GM18868 (cell line): ENCODE measurements at regions not wholly inside any gene's neighbourhood (a gene's known extent, or its start where the extent isn't known, plus 50 kb on each side); places are given as distances from the start of the nearest gene placed in this dataset.

ENCODE experiments used
- ATAC-seq: cut with Tn5 transposase; IDR thresholded peaks from one replicate; pipeline ENCODE4 v1.9.1; 2021; ENCODE audit warnings: mild to moderate bottlenecking, moderate library complexity; ENCODE audit not compliant: unreplicated experiment

GRCh38 chr11:111148953-111149352 lies 96.6 kb upstream of the POU2AF2 start:
- no peak for ATAC-seq

DNA sequence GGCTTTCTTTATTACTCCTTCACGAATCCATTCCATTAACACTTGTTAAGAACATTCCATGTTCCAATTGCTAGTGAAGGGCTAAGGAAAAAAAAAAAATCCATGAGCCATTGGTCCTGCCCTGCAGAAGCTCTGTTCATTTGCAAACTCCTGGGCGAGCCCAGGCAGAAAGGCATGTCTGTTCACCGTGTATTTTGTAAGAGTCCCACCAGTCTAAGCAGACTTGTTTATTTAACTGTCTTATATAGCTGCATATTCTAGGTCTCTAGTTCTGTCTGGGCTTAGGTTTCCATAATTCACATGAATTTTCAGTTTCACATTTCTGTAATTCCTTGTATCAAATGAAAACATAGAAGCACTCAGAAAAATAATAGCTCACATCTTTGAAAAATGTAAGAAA lies 97.4 kb upstream of the POU2AF2 start:
- no peak for ATAC-seq

DNA sequence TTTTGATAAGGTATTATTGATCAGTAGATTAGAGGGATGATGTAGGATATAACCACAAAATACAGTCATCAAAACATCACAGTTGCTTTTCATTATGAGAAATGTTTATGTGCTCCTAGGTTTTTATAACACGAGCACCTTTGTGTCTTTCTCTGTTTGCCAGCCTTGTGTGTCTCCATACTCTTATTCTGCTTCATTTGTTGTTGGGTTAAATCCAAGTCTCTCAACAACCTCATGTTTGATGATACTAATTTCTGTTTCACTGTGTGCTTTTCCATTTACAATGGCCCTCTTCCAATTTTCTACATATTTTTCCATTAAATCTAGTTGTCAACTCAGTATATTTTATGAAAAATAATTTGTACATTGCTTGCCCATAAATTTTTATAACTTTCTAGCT lies 107.7 kb upstream of the POU2AF2 start:
- ATAC-seq, result no peak

- ATAC-seq, result no peak
Measured at GRCh38 chr11:111135778-111136570, 109.6 kb upstream of the POU2AF2 start.

DNA sequence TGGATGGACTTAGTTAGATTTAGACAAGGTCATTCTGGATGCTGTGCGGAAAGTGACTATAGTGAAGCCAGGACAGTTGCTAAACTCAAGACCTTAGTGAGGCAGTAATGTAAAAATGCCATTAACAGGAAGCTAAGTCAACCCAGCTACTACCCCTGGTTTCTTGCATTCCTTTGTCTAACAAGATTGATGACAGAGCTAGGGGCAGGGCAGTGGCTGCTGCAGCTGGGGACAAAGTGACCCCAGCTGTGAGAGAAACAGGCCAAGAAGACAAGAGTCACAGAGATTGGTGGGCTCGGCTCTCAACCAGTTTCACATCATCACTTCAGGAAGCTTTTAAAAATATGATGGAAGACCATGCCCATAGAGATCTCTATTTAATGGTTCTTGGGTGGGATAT lies 110.4 kb upstream of the POU2AF2 start:
- no peak for ATAC-seq

GRCh38 chr11:111128076-111128870 lies 117.3 kb upstream of the POU2AF2 start:
- ATAC-seq, result no peak

- no peak for ATAC-seq
Measured at GRCh38 chr11:111124724-111125123, 120.8 kb upstream of the POU2AF2 start.

DNA sequence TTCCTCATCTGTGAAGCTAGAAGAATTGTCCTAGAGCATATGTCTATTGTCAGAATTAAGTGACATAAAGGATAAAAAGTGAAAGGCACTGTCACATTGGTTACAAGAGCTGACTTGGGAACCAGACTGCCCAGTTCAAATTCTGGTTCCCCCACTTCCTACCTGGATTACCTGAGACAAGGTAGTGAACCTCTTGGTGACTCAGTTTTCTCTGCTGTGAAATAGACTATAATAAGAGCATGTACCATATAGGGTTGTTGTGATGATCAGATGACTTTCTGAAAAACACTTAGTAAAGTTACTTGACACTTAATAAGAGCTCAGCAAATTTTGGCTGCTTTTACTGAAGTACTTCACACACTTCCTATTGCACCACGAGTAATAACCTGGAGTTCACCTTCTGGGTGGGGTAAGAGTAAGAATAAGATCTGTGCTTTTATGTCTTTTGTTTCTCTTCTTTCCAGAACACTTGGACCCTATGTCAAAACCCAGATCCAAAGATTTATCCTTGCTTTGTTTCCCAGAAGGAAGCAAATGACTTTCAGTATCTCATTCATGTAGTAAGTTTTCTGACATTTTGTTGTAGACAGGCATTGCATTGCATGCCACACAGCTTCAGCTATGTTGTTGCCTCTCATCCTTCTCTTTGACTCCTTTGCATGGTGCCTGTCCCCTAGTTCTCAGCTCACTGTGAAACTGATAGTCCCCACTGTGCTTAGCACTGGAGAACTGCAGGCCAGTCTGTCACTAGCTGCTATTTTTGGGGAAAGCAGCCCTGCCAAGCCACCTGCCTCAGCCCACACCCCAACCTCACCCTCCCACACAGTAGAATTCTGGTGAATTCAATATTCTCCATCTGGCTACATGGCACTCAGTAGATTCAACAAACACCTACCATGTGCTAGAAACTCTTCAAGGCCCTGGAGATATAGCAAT lies 121.8 kb upstream of the POU2AF2 start:
- ATAC-seq, result no peak

DNA sequence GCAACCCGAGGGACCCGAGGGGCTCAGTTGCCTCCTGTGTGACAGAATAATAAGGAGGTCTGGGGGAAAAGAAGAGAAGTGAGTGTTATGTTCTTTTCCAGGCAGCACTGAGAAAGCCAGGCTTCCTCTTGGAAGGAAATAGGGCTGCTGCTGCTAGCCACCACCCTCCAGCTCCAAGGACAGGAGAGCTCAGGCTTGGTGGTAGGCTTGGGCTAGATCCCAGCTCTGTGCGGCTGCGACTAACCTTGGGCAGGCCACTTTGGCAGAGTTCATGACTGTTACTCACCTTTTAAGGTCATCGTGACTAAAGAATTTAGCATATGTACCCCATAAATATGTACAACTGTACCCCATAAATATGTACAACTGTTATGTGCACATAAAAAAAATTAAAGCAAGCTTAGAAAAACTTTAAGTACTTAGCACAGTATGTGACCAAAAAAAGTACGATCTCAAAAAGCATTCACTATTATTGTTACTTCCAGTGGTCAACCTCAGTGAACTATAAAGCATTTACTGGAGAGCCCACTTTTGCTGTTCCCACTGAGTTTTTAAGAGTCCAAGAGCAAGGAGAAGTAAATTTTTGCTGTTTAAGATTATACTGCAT lies 124.7 kb upstream of the POU2AF2 start:
- ATAC-seq, result no peak

GRCh38 chr11:111120161-111120560 lies 125.4 kb upstream of the POU2AF2 start:
- ATAC-seq, result no peak

GRCh38 chr11:111119751-111120150 lies 125.8 kb upstream of the POU2AF2 start:
- ATAC-seq, result no peak

- peak; percentile 53 for ATAC-seq
Measured at GRCh38 chr11:111115890-111116289, 129.6 kb upstream of the POU2AF2 start.

GRCh38 chr11:111114091-111114490 lies 131.4 kb upstream of the POU2AF2 start:
- no peak for ATAC-seq

GRCh38 chr11:111112614-111113013 lies 132.9 kb upstream of the POU2AF2 start:
- no peak for ATAC-seq

DNA sequence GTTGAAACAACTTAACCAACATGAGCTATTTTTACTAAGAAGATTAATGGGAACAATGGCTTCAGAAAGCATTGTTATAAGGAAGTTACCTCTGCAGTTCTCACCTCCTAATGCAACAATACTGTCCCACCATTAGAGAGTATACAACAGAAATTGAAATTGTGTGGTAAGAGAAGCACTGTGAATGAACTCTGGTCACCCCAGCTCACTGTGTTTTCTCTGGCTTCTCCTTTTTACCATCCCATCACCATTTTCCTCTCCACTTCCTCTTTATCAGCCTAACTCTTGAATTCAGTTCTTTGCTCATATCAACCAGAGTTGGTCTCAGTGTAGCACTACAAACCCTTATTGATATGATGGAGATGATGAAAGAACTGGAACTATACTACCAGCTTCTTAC lies 138.0 kb upstream of the POU2AF2 start:
- ATAC-seq, result no peak

DNA sequence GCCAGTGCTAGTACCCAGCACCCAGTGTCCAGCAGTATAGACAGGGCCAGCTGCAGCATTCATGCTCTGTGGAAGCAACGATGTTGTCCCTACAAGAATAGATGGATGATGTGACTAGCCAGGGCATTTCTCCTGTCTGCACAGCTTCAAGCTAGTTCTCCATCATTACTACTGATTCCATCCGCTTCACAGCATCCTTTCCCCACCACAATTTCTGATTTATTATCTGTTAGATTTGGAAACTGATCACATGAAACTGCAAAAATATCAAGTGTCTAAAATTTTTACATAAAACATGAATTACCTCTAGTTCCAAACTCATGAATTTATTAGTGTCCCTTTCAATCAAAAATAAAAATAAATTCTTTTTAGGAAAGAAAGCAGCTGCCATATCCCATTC lies 138.9 kb upstream of the POU2AF2 start:
- no peak for ATAC-seq

- no peak for ATAC-seq
Measured at GRCh38 chr11:111105566-111105965, 140.0 kb upstream of the POU2AF2 start.

DNA sequence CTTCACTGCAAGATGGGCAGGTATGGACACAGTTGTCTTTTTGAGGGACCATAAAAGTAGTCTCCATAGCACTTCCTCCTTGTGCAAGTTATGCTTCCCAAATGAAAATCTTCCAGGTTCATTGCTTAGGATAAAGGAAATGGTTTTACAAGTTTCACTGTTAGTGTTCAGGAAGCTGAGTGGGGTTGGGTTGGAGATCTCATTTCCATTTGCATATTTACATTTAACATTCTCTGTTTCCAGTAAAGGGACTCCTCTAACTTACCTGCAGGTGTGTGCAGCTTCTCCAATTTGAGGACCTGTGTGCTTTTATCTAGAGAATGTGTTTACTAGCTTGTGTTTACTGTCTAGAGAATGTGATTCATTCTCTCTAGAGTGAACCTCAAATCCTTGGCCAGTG lies 141.3 kb upstream of the POU2AF2 start:
- no peak for ATAC-seq

DNA sequence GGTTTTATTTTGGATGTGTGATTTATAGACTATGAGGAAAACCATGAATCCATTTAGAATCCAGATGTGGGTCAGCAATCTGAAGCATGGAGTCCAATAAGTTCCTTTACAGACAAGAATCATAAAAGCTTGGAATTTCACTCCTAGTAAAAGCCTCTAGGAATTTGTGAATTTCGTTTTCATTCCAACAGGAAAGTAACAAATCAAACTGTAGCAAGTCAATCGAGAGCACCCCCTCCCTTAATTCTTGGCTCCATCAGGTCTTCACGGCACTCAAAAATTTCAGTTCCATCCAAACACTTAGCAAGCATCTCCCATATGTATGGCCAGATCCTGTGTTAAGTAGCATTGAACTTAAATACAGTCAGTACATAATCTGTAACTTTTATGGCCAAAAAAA lies 143.6 kb upstream of the POU2AF2 start:
- no peak for ATAC-seq

DNA sequence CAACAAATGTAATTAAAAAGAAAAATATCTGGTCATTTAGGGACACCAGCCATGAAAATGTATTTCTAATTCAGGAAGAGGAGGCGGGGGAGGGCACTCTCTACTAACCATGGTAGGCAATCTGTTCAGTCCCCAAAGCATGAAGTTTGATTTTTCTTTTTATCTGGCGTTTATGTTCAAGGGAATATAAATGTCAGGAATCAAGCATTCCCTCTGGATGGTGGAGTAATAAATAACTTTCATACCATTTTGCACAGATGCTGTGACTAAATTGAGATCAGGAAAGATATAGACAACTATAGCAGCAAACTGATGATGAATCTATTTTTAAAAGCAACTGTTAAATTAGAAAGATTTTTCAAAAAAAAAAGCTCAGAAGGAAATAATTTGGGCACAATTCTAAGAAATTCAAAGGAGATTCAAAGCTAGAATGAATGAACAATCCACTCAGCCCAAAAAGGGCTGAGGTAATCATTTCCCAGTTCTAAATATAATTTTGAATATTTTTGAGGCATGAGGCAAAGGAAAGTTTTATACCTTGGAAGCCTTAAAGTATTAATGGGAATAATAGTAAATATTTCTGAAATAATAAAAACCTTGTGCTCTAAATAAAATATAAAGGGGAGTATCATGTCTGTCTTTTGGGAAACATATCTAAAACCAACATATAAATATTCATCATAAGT lies 146.4 kb upstream of the POU2AF2 start:
- no peak for ATAC-seq
